ENCODE measurements at regions not wholly inside any gene's neighbourhood (a gene's known extent, or its start where the extent isn't known, plus 50 kb on each side); places are given as distances from the start of the nearest gene placed in this dataset.

DNA sequence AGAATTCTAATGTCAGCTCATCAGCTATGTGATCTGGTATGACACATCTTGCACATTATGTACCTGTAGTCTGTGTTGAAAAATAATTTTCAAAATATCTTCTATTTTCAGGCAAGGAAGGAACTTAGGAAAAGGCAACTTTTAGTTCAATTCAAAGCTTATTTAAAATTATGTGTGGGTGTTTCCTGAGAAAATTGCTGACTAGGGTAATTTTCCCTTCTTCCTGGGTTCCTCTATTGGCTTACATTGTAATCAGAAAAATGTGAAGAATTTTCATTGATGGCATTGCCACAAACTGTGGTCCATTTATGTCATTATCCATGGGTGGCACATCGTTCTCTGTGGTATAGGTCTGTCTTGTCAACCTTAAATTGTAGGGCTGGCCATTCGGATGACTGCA lies 328.7 kb upstream of the SGCD start:
- Histone ChIP-seq H3K9ac (ENCODE audit: low read length in 3 of 3) (no peak overlapping the region), H3K4me1 (ENCODE audit: control insufficient read depth in 2 of 3, insufficient read depth in 2 of 3, low read depth in 1 of 3, low read length in 3 of 3) (no peaks in the 10 kb centered on the region), H3K9me3 (ENCODE audit: control insufficient read depth in 2 of 3, insufficient read depth in 1 of 3, low read length in 3 of 3) (no peaks in the 10 kb centered on the region), H3K4me3 (ENCODE audit: low read length in 3 of 3) (no peak overlapping the region), H3K36me3 (ENCODE audit: control insufficient read depth in 2 of 3, insufficient read depth in 3 of 3, low read length in 3 of 3) (no peaks in the 10 kb centered on the region), H3K27me3 (ENCODE audit: control insufficient read depth, insufficient read depth, low read length) (no peaks in the 10 kb centered on the region), H3K27ac (ENCODE audit: low read depth in 2 of 2, low read length in 2 of 2) (no peak overlapping the region)
- no peak for FAIRE-seq
- intact Hi-C loops (cut with DNase I): no loop called here
- DNase-seq: no peak
- TF ChIP-seq, protein P1, sequence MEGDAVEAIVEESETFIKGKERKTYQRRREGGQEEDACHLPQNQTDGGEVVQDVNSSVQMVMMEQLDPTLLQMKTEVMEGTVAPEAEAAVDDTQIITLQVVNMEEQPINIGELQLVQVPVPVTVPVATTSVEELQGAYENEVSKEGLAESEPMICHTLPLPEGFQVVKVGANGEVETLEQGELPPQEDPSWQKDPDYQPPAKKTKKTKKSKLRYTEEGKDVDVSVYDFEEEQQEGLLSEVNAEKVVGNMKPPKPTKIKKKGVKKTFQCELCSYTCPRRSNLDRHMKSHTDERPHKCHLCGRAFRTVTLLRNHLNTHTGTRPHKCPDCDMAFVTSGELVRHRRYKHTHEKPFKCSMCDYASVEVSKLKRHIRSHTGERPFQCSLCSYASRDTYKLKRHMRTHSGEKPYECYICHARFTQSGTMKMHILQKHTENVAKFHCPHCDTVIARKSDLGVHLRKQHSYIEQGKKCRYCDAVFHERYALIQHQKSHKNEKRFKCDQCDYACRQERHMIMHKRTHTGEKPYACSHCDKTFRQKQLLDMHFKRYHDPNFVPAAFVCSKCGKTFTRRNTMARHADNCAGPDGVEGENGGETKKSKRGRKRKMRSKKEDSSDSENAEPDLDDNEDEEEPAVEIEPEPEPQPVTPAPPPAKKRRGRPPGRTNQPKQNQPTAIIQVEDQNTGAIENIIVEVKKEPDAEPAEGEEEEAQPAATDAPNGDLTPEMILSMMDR (IDR thresholded peaks at IDR 0.05; ENCODE audit: borderline replicate concordance, extremely low read depth, insufficient read depth): no peak

DNA sequence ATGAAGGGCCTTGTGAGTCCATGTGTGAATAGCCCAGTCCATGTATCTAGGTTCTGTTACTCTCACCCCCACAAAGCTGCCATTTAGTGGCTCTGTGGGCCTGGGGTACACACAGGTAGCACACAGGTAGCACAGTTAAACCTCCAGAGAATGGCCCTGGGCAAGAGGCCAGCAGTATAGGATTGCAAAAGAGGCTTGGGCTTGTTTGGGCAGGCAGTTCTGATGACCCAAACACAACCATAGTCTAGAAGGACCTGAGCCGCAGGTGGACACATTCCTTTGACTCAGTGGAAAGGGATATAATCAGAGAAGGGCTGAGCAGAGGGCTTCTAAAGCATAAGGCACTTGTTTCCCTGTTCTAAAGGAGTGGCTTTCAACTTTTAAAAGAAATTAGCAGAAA lies 326.8 kb upstream of the SGCD start:
- no peak overlapping the region for H3K4me3 ChIP-seq (ENCODE audit: low read length in 3 of 3)
- FAIRE-seq (no peak), DNase-seq (no peak)
- H3K9ac ChIP-seq (ENCODE audit: low read length in 3 of 3): no peak overlapping the region
- H3K27ac ChIP-seq (ENCODE audit: low read depth in 2 of 2, low read length in 2 of 2): no peak overlapping the region
- intact Hi-C loops (cut with DNase I): no loop called here
- H3K9me3 ChIP-seq (ENCODE audit: control insufficient read depth in 2 of 3, insufficient read depth in 1 of 3, low read length in 3 of 3): no peaks in the 10 kb centered on the region
- TF ChIP-seq, protein P1 (IDR thresholded peaks at IDR 0.05; ENCODE audit: borderline replicate concordance, extremely low read depth, insufficient read depth): no peak
- H3K36me3 ChIP-seq (ENCODE audit: control insufficient read depth in 2 of 3, insufficient read depth in 3 of 3, low read length in 3 of 3): no peaks in the 10 kb centered on the region
- no peaks in the 10 kb centered on the region for H3K27me3 ChIP-seq (ENCODE audit: control insufficient read depth, insufficient read depth, low read length)
- H3K4me1 ChIP-seq (ENCODE audit: control insufficient read depth in 2 of 3, insufficient read depth in 2 of 3, low read depth in 1 of 3, low read length in 3 of 3): no peaks in the 10 kb centered on the region

DNA sequence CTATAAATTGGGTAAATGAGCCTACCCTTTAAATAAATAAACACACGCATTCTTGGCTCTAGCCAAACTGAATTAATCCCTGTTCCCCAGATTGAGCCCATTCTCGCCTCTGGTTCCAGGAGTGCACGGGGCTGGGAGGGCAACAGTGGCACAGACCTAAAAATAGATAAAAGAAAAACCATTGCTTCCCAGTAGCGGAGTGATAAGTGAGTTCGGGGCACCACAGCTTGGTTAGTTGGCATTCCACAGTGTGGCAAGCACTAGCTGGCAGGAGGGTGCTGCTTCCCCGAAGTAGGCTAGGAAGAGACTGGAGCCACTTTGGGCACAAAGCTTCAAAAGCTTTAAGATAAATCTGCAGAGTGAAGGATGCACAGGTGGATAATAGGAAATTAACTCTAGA lies 322.2 kb upstream of the SGCD start:
- TF ChIP-seq, protein P1 (IDR thresholded peaks at IDR 0.05; ENCODE audit: borderline replicate concordance, extremely low read depth, insufficient read depth): no peak
- no peaks in the 10 kb centered on the region for H3K27me3 ChIP-seq (ENCODE audit: control insufficient read depth, insufficient read depth, low read length)
- H3K9me3 ChIP-seq (ENCODE audit: control insufficient read depth in 2 of 3, insufficient read depth in 1 of 3, low read length in 3 of 3): no peaks in the 10 kb centered on the region
- H3K36me3 ChIP-seq (ENCODE audit: control insufficient read depth in 2 of 3, insufficient read depth in 3 of 3, low read length in 3 of 3): no peaks in the 10 kb centered on the region
- no peak overlapping the region for H3K27ac ChIP-seq (ENCODE audit: low read depth in 2 of 2, low read length in 2 of 2)
- H3K9ac ChIP-seq (ENCODE audit: low read length in 3 of 3): no peak overlapping the region
- H3K4me3 ChIP-seq (ENCODE audit: low read length in 3 of 3): no peak overlapping the region
- no peaks in the 10 kb centered on the region for H3K4me1 ChIP-seq (ENCODE audit: control insufficient read depth in 2 of 3, insufficient read depth in 2 of 3, low read depth in 1 of 3, low read length in 3 of 3)
- DNase-seq (peak in 1 of 5 donors; percentile 35), FAIRE-seq (no peak)
- intact Hi-C loops (cut with DNase I): no loop called here

DNA sequence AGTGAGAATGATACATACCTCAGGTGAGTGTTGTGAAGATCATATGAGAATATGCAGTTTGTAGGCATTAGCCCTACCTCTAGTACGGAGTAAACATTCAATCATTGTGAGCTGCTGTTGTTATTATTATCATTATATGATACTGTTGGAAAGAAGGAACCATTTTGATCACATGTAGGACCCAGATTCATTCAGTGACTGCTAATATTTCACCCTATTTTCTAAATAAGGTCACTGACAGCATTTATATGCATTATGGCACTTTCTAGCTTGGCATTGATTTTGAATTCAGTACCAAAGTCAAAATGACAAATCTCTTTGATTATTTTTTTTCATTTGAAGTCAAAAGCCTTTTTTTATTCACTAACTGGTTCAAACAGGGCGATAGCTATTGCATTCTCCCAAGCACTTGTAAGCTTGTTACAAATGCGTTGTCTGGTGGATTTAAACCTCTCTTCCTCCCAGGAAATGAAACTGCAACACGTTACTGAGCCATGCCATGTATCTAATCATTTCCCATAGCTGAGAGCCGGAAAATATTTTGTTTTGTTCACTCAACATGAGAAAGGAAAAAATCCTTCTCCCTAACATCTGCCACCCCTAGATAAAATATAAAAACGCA lies 320.8 kb upstream of the SGCD start:
- Histone ChIP-seq H3K27me3 (ENCODE audit: control insufficient read depth, insufficient read depth, low read length) (no peaks in the 10 kb centered on the region), H3K27ac (ENCODE audit: low read depth in 2 of 2, low read length in 2 of 2) (no peak overlapping the region), H3K9me3 (ENCODE audit: control insufficient read depth in 2 of 3, insufficient read depth in 1 of 3, low read length in 3 of 3) (no peaks in the 10 kb centered on the region), H3K4me3 (ENCODE audit: low read length in 3 of 3) (no peak overlapping the region), H3K9ac (ENCODE audit: low read length in 3 of 3) (no peak overlapping the region), H3K4me1 (ENCODE audit: control insufficient read depth in 2 of 3, insufficient read depth in 2 of 3, low read depth in 1 of 3, low read length in 3 of 3) (no peaks in the 10 kb centered on the region), H3K36me3 (ENCODE audit: control insufficient read depth in 2 of 3, insufficient read depth in 3 of 3, low read length in 3 of 3) (no peaks in the 10 kb centered on the region)
- FAIRE-seq (no peak), DNase-seq (no peak)
- intact Hi-C loops (cut with DNase I): no loop called here
- TF ChIP-seq, protein P1 (IDR thresholded peaks at IDR 0.05; ENCODE audit: borderline replicate concordance, extremely low read depth, insufficient read depth): no peak

All from kidney (tissue), 13 donors.